Fibroblast of gingiva (primary cell): ENCODE measurements at regions not wholly inside any gene's neighbourhood (a gene's known extent, or its start where the extent isn't known, plus 50 kb on each side); places are given as distances from the start of the nearest gene placed in this dataset.

Experiments used
- DNase-seq: peaks from one replicate; pipeline ENCODE4 v3.0.0-alpha.2; 2011; ENCODE audit warnings: low read depth

DNA sequence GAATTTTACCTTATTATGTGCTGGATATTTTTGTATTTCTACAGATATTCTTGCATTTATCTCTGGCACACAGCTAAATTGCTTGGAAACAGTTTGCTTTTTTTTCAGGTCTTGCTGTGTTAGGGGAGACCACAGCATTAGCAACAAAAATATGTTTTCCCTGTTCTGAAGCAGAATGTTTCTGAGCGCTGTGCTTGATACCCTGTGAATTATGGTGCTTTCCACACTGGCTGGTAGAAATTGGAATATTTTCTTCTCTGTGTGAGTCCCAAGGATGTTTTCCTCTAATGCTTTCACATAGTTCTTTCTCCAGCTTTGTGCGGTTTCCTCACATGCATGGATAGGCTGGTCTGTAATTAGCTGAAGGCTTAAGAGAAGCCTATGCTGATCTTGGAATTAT lies 651.6 kb upstream of the IGFBP3 start:
- no peak for DNase-seq

GRCh38 chr7:46571996-46572395 lies 650.9 kb upstream of the IGFBP3 start:
- peak; percentile 68 for DNase-seq

DNA sequence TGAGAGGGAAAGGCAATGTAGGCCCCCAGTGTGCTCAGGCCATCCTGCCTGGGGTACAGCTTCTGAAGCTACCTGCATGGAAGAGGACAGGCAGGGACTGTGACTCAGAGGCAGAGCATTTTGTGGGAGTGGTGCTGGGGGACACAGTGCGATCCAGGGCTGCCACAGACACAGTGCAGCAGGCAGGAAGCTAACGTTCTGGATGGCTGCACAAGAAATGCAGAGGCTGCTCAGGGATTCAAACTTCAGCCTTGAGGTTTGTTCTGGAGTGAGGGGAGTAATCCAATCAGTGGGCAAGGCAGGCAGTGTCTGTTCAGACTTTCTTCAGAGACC lies 648.0 kb upstream of the IGFBP3 start:
- no peak for DNase-seq

GRCh38 chr7:46568420-46569132 lies 647.5 kb upstream of the IGFBP3 start:
- no peak for DNase-seq

- no peak for DNase-seq
Observed at GRCh38 chr7:46567858-46568257, 646.8 kb upstream of the IGFBP3 start.

- peak; percentile 70 for DNase-seq
Observed at GRCh38 chr7:46566097-46566774, 645.2 kb upstream of the IGFBP3 start.

DNA sequence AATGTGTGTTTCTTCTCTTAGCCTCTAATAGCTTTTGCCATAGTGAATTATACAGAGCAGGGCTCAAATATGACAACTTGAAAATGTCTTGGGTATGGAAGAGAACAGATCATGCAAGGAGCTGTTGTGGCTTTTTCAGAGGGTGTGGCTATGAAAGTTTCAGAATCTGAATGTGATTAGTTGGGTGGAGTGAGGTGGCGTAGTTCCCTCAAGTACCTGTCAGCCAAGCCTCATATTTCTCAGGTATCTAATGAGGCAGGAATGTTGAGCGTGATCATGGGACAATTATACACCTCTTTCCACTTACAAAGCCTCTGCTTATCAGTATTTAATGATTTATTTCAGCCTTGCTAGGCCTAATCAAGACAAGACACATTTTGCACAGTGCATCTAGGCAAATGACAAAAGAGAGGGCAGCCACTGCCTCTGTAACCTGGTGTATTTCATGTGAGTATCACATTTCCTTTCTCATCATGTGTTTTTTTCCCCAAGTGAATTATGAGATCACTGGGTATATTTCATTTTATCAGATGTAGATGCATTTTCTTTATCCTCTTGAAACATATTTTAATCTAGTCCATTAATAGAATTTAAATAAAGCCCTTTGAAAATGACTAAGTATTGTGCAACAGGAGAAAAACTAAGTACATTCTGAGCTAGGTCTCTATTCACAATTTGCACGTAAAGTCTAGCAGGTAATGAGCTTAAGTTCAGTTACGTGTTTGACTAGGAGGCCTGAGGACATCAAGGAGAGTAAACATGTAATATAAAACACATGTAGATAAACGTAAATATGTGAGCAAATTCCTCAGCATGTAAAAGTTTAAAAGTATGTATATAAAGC lies 644.4 kb upstream of the IGFBP3 start:
- no peak for DNase-seq

GRCh38 chr7:46559194-46559832 lies 638.2 kb upstream of the IGFBP3 start:
- peak; percentile 86 for DNase-seq

DNA sequence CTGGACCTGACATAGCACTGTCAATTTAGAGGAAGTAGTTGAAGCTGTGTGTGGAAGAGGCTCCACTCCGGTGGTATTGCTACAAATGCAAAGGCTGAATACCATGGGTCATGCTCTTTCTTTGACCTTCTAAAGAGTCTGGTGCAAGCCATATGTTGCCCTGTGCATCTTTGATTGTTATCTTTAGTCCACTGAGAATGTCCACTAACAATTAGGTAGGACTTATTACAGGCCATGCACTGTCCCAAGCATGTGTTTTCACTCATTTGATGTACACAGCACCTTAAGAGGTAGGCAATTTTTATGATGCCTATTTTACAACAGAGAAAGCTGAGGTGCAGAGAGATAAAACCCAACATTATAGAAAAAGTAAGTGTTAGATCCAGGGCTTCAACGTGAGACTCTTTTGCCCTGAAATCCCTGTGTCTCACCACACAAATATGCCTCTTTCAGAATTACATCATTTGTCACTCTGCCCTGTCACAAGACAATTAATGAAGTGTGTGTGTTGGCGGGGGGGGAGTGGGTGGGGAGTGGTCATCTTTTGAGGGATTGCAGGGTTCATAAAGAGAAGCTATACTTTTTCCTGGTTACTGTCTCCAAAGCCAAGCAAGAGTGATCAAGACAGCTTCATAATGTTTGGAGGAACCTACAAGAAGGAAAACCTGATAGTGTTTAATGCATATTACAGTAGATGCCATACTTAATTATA lies 637.6 kb upstream of the IGFBP3 start:
- peak; percentile 32 for DNase-seq

DNA sequence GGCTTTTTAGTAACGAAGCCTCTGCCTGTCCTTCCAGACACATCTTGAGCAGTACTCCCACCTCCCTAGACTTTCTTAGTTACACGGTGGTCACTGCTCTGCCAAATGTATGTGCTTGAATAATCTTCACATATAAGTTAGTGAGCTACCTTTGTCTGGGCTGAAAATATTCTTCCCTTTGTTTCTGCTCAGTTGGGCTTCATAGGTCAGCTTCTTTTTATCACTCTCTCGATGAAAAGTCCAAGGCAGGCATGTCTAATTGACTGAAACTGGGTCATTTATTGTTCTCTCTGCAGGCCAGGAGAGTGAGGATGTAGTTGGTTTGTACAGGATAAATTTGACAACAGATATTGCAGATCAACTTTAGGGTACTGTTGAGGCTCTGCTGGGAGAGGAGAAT lies 636.7 kb upstream of the IGFBP3 start:
- DNase-seq, result no peak

DNA sequence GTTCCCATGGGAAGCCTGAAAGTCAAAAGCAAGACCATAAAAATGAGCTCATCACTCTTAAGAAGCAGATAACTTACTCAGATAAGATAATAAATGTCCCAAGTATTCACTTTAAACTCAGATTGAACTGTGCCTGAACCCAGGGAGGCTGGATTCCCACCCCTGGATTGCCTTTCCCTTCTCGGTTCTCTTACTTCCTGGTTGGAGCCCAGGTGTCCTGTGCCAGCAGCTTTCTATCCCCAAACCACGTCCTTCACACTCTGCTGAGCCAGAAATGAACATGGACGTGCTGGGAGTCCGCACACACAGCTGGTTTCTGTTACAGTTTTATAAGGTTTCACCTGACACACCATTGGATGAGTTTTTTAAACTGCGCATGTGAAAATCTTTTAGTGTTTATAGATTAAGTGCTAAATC lies 636.2 kb upstream of the IGFBP3 start:
- DNase-seq, result no peak

DNA sequence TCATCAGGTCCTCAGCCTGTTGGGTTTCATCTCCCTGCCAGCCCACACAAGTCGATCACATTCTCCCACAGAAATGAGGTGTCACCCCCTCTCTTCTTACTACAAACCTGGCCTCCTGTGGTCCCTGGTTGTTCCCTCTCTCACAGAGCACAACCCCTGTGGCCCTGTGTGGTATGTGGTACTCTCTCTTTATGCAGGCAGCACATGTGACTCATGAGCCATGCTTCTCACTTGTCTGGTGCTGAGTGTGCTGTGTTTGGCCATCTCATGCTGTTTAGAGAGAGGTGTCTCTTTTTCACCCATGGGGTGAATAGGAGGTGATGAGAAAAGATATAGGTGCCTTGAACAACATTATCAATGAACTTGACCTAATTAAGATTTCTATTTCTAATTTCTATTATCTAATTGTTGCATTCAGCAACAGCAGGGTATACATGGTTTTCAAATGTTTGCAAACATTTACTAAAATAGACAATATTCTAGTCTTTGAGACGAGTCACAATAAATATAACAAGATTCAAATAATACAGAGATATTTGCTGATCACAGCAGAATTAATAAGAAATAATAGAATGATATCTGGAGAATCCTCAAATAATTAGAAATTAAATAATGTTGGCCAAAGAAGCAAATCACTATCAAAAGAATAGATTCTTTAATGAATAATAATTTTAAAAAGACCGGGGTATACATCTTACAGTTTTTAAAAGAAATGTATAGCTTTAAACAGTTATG lies 633.8 kb upstream of the IGFBP3 start:
- DNase-seq, result no peak

GRCh38 chr7:46551603-46552002 lies 630.5 kb upstream of the IGFBP3 start:
- DNase-seq, result no peak

GRCh38 chr7:46550864-46551263 lies 629.8 kb upstream of the IGFBP3 start:
- DNase-seq, result no peak

- DNase-seq, result no peak
Observed at GRCh38 chr7:46549892-46550639, 629.0 kb upstream of the IGFBP3 start.

DNA sequence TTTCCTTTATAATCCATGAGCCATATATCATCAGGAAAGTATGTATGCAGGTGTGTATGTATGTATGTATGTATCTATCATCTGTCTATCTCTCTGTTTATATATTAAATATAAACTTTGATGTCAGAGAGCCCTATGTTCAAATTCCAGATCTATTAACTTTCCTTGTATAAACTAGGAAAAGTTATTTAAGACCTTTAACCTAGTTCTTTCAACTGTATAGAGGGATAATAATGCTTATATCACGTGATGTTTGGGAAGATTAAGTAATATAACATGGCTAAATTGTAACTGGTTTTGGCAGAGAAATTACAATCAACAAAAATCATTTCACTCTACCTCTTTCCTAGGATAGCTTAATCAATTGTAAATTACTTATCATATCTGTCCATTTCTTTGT lies 628.3 kb upstream of the IGFBP3 start:
- no peak for DNase-seq

- no peak for DNase-seq
Observed at GRCh38 chr7:46547044-46547443, 626.0 kb upstream of the IGFBP3 start.

DNA sequence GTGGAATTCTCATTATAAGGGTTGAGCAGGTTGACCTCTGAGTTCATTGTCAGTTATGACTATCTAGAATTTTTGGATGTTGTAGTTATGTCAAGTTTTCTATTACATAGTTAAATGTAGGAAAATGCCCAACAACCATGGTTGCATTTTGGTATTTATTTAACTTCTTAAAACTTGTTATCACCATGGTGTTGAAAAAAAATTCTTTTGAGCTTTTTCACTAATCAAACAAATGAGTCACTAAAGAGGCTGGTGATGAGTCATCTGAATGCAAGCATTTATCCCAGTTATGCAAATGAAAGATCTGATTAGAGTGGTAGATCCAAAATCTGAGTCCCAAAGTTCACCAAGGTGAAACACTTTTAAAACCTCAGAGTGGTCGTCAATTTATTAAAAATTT lies 624.7 kb upstream of the IGFBP3 start:
- DNase-seq, result peak; percentile 55

DNA sequence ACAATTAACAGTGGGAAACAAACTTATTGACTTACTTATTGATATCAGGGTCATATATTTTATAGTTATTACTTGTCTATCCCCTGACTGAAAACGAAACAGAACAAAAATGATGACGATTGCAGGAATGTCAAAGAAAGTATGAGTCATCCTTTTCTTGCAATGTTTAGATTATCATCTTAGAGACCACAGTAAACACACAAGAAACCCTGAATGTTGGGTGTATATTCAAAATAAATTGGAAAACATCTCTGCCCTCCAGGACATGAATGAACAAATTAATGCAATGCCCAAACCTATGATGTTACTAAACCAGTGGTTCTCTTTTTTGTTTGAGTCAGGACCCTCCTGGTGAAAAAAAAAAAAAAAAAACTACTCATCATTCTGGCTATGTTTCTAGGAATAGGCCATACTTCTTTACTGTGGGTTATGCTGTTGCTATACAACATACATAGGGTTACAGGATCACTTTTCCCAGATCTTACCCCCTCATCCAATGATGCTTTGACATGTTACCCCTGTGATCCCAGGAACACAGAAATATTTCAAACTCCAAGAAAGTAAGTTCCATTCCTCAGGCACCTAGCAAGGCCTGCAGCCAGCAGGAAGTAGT lies 623.4 kb upstream of the IGFBP3 start:
- DNase-seq, result peak; percentile 86

GRCh38 chr7:46542076-46542475 lies 621.0 kb upstream of the IGFBP3 start:
- no peak for DNase-seq
